ENCODE measurements at regions not wholly inside any gene's neighbourhood (a gene's known extent, or its start where the extent isn't known, plus 50 kb on each side); places are given as distances from the start of the nearest gene placed in this dataset.

GRCh38 chr18:75799449-75800330, 372.2 kb upstream of the SMIM21 start:
- no peak for TF ChIP-seq CTCF (conservative IDR thresholded peaks at IDR 0.05 in 1 of 2, IDR thresholded peaks at IDR 0.05 in 1 of 2; ENCODE audit: low read depth in 1 of 2, low read length in 2 of 2)
- TF ChIP-seq EZH2 (IDR thresholded peaks at IDR 0.05; ENCODE audit: low read length, missing control alignments), result no peak

Measured in fibroblast of lung (primary cell).